Neuronal stem cell (in vitro differentiated cells): ENCODE measurements at regions not wholly inside any gene's neighbourhood (a gene's known extent, or its start where the extent isn't known, plus 50 kb on each side); places are given as distances from the start of the nearest gene placed in this dataset.

ENCODE experiments used
- DNase-seq: peaks from one replicate; pipeline ENCODE4 v3.0.0-alpha.2; 2013; ENCODE audit warnings: low spot score
- H2AFZ ChIP-seq: one replicate; pipeline ENCODE4 v1.6.1; 2013; ENCODE audit warnings: mild to moderate bottlenecking, low read length, inconsistent platforms
- H2AK5ac ChIP-seq: 2 replicates; pipeline ENCODE4 v1.6.1; 2013; ENCODE audit warnings: low read depth, mild to moderate bottlenecking, inconsistent platforms, low read length, moderate library complexity, mixed read lengths
- H2BK120ac ChIP-seq: 2 replicates; pipeline ENCODE4 v1.6.1; 2013; ENCODE audit warnings: low read depth, mild to moderate bottlenecking, inconsistent platforms, low read length, moderate library complexity, mixed read lengths
- H2BK12ac ChIP-seq: one replicate; pipeline ENCODE4 v1.6.1; 2013; ENCODE audit warnings: low read length, inconsistent platforms
- H2BK15ac ChIP-seq: 2 replicates; pipeline ENCODE4 v1.6.1; 2013; ENCODE audit warnings: mild to moderate bottlenecking, low read length, inconsistent platforms, mixed read lengths
- H2BK5ac ChIP-seq: one replicate; pipeline ENCODE4 v1.6.1; 2013; ENCODE audit warnings: inconsistent platforms, mild to moderate bottlenecking, low read length, moderate library complexity
- H3K14ac ChIP-seq: one replicate; pipeline ENCODE4 v1.6.1; 2013; ENCODE audit warnings: low read length, inconsistent platforms
- H3K18ac ChIP-seq: 2 replicates; pipeline ENCODE4 v1.6.1; 2013; ENCODE audit warnings: low read length, inconsistent platforms
- H3K23ac ChIP-seq: 2 replicates; pipeline ENCODE4 v1.6.1; 2013; ENCODE audit warnings: low read depth, mild to moderate bottlenecking, mixed read lengths, low read length, inconsistent platforms; ENCODE audit not compliant: poor library complexity
- H3K27ac ChIP-seq: replicated peaks from 3 replicates; pipeline ENCODE4 v1.5.1; 2013; ENCODE audit warnings: low read length, inconsistent platforms
- H3K27me3 ChIP-seq, 3 experiments: 2 replicates each; pipeline ENCODE4 v1.6.1; 2013; ENCODE audit warnings: low read length in 3 of 3, mild to moderate bottlenecking in 2 of 3, inconsistent platforms in 1 of 3, low read depth in 1 of 3, mixed read lengths in 1 of 3, moderate library complexity in 1 of 3; ENCODE audit not compliant: control insufficient read depth in 3 of 3, insufficient read depth in 3 of 3
- H3K36me3 ChIP-seq, 2 donors: replicated peaks in 1 of 2; 2 replicates each; pipeline ENCODE4 v1.6.1; 2013; ENCODE audit warnings: low read length in 2 of 2; ENCODE audit not compliant: control insufficient read depth in 2 of 2, insufficient read depth in 2 of 2
- H3K4ac ChIP-seq: 2 replicates; pipeline ENCODE4 v1.6.1; 2013; ENCODE audit warnings: inconsistent platforms, mild to moderate bottlenecking, low read length, moderate library complexity
- H3K4me1 ChIP-seq, 2 donors: 1 replicate in 1 of 2; 2 replicates in 1 of 2; pipeline ENCODE4 v1.6.1; 2013; ENCODE audit warnings: low read length in 2 of 2, low read depth in 1 of 2; ENCODE audit not compliant: control insufficient read depth in 2 of 2, insufficient read depth in 1 of 2
- H3K4me2 ChIP-seq: one replicate; pipeline ENCODE4 v1.6.1; 2013; ENCODE audit warnings: mild to moderate bottlenecking, low read length, inconsistent platforms; ENCODE audit not compliant: insufficient read depth, poor library complexity, severe bottlenecking
- H3K4me3 ChIP-seq, 2 donors: 2 replicates each; pipeline ENCODE4 v1.5.1; 2013; ENCODE audit warnings: low read length in 2 of 2, mild to moderate bottlenecking in 2 of 2, inconsistent platforms in 1 of 2, moderate library complexity in 1 of 2
- H3K79me1 ChIP-seq: one replicate; pipeline ENCODE4 v1.6.1; 2013; ENCODE audit warnings: low read depth, mild to moderate bottlenecking, inconsistent platforms, low read length, moderate library complexity
- H3K9ac ChIP-seq: one replicate; pipeline ENCODE4 v1.6.1; 2013; ENCODE audit warnings: mild to moderate bottlenecking, low read depth, low read length, inconsistent platforms; ENCODE audit not compliant: poor library complexity
- H3K9me3 ChIP-seq, 2 donors: replicated peaks in 1 of 2; 2 replicates each; pipeline versions ENCODE3 to v1.6.1; 2013; ENCODE audit warnings: low read length in 2 of 2, mild to moderate bottlenecking in 2 of 2, inconsistent platforms in 1 of 2, low read depth in 1 of 2, mixed read lengths in 1 of 2, moderate library complexity in 1 of 2; ENCODE audit not compliant: control insufficient read depth in 2 of 2, insufficient read depth in 1 of 2
- H4K8ac ChIP-seq: one replicate; pipeline ENCODE4 v1.6.1; 2013; ENCODE audit warnings: low read depth, mild to moderate bottlenecking, inconsistent platforms, low read length, moderate library complexity
- H4K91ac ChIP-seq: one replicate; pipeline ENCODE4 v1.6.1; 2013; ENCODE audit warnings: low read length, low read depth, mild to moderate bottlenecking, inconsistent platforms; ENCODE audit not compliant: poor library complexity
- WGBS, 2 donors: extraction: QIAGEN DNeasy Blood & Tissue Kit; methylation state at CpG; one replicate each; pipeline ENCODE4 v1.1.7; 2013; ENCODE audit warnings: missing lambda C conversion rate in 2 of 2, mixed read lengths in 1 of 2; ENCODE audit not compliant: insufficient read length in 2 of 2, insufficient replicate concordance in 1 of 2; ENCODE audit errors: extremely low coverage in 2 of 2; 5-methylcytosine and 5-hydroxymethylcytosine counted together

- H3K9ac ChIP-seq = no peak overlapping the region
- no peaks in the 10 kb centered on the region for H3K79me1 ChIP-seq
- H4K91ac ChIP-seq = no peak overlapping the region
- no peak overlapping the region for H3K4me3 ChIP-seq
- no peak overlapping the region for H3K23ac ChIP-seq
- no CpG with 5 or more reads among the region's 1 CpG for whole genome bisulfite sequencing, 2 donors
- H3K27me3 ChIP-seq = no peaks in the 10 kb centered on the region
- no peak overlapping the region for H3K4me2 ChIP-seq
- H2AFZ ChIP-seq = no peak overlapping the region
- H2BK5ac ChIP-seq = no peak overlapping the region
- H2BK15ac ChIP-seq = no peak overlapping the region
- peaks cover 0 to 1% of the 10 kb centered on the region in 2 donors for H3K4me1 ChIP-seq
- DNase-seq = no peak
- peaks cover 0 to 2% of the 10 kb centered on the region in 2 donors for H3K9me3 ChIP-seq
- no peak overlapping the region for H2AK5ac ChIP-seq
- no peak overlapping the region for H3K14ac ChIP-seq
- H3K27ac ChIP-seq = no peak overlapping the region
- no peak overlapping the region for H3K4ac ChIP-seq
- no peaks in the 10 kb centered on the region for H3K36me3 ChIP-seq
- no peak overlapping the region for H3K18ac ChIP-seq
- no peak overlapping the region for H2BK12ac ChIP-seq
- H2BK120ac ChIP-seq = no peak overlapping the region
- H4K8ac ChIP-seq = no peak overlapping the region
Measured at GRCh38 chr4:53709693-53710092, 118.4 kb upstream of the LNX1 start.

GRCh38 chr4:53707491-53707890 is 116.2 kb upstream of the LNX1 start:
- Histone ChIP-seq H3K27ac (no peak overlapping the region), H3K36me3 (no peaks in the 10 kb centered on the region), H3K18ac (no peak overlapping the region), H2AK5ac (no peak overlapping the region), H4K91ac (no peak overlapping the region), H3K4ac (no peak overlapping the region), H2BK120ac (no peak overlapping the region), H2AFZ (no peak overlapping the region), H3K4me3 (no peak overlapping the region), H2BK15ac (no peak overlapping the region), H3K4me2 (no peak overlapping the region), H3K9ac (no peak overlapping the region), H3K23ac (no peak overlapping the region), H3K27me3 (no peaks in the 10 kb centered on the region), H2BK12ac (no peak overlapping the region), H2BK5ac (no peak overlapping the region), H3K9me3 (peaks cover 0 to 2% of the 10 kb centered on the region in 2 donors), H3K14ac (no peak overlapping the region), H4K8ac (no peak overlapping the region), H3K4me1 (peaks cover 6 to 7% of the 10 kb centered on the region in 2 donors), H3K79me1 (no peaks in the 10 kb centered on the region)
- WGBS, 2 donors = no CpG with 5 or more reads among the region's 2 CpGs
- no peak for DNase-seq

- no peak overlapping the region for H2BK12ac ChIP-seq
- H3K4me1 ChIP-seq = peaks cover 6% of the 10 kb centered on the region in 2 donors
- no peaks in the 10 kb centered on the region for H3K27me3 ChIP-seq
Measured at GRCh38 chr4:53706422-53707032, 115.2 kb upstream of the LNX1 start.

DNA sequence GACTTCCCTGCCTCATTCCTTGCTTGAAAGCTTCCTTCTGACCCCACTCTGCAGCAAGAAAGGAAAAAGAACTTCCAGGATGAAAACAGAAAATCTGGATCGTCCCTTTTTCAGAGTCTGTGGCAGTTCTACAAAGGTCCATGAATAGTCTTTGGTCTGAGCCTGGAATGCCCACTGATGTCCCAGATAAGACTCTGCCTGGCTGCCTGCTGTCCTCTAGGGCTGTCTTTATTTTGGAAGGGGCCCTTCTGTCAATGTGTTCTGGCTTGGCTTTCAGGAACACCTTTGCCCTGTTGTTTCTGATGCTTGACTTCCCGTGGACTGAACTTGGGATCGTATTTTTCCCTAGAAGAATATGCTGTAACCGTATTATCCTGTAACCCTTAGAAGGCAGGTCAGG is 114.7 kb upstream of the LNX1 start:
- no peak overlapping the region for H3K27ac ChIP-seq
- H3K23ac ChIP-seq = no peak overlapping the region
- no peak overlapping the region for H2BK5ac ChIP-seq
- H3K36me3 ChIP-seq = no peaks in the 10 kb centered on the region
- no peak overlapping the region for H4K8ac ChIP-seq
- no peak overlapping the region for H3K4me2 ChIP-seq
- no peak overlapping the region for H2AFZ ChIP-seq
- H3K4me3 ChIP-seq = no peak overlapping the region
- DNase-seq = no peak
- H2BK120ac ChIP-seq = no peak overlapping the region
- H2AK5ac ChIP-seq = no peak overlapping the region
- H3K9ac ChIP-seq = no peak overlapping the region
- H4K91ac ChIP-seq = no peak overlapping the region
- H3K4me1 ChIP-seq = peaks cover 6% of the 10 kb centered on the region in 2 donors
- no peaks in the 10 kb centered on the region for H3K79me1 ChIP-seq
- no peak overlapping the region for H3K18ac ChIP-seq
- no peak overlapping the region for H3K4ac ChIP-seq
- H3K9me3 ChIP-seq = peaks cover 0 to 2% of the 10 kb centered on the region in 2 donors
- no peak overlapping the region for H3K14ac ChIP-seq
- H2BK15ac ChIP-seq = no peak overlapping the region
- H2BK12ac ChIP-seq = no peak overlapping the region
- WGBS, 2 donors = no CpG with 5 or more reads among the region's 4 CpGs
- no peaks in the 10 kb centered on the region for H3K27me3 ChIP-seq

More at GRCh38 chr4:53706422-53707032, 115.2 kb upstream of the LNX1 start:
- peaks cover 0 to 2% of the 10 kb centered on the region in 2 donors for H3K9me3 ChIP-seq
- no peak overlapping the region for H3K18ac ChIP-seq
- H2BK5ac ChIP-seq = no peak overlapping the region
- no peaks in the 10 kb centered on the region for H3K36me3 ChIP-seq
- H3K79me1 ChIP-seq = no peaks in the 10 kb centered on the region
- H3K4me3 ChIP-seq = no peak overlapping the region
- no peak overlapping the region for H3K9ac ChIP-seq
- no peak overlapping the region for H4K91ac ChIP-seq
- H2BK15ac ChIP-seq = no peak overlapping the region
- no peak overlapping the region for H3K23ac ChIP-seq
- H3K14ac ChIP-seq = no peak overlapping the region
- H3K4me2 ChIP-seq = no peak overlapping the region
- H4K8ac ChIP-seq = no peak overlapping the region
- no peak overlapping the region for H3K27ac ChIP-seq
- no peak overlapping the region for H3K4ac ChIP-seq
- H2AK5ac ChIP-seq = no peak overlapping the region
- no peak overlapping the region for H2AFZ ChIP-seq
- WGBS, 2 donors = no CpG with 5 or more reads among the region's 8 CpGs
- DNase-seq = peak; percentile 42
- no peak overlapping the region for H2BK120ac ChIP-seq
